A673 (cell line): ENCODE measurements at regions not wholly inside any gene's neighbourhood (a gene's known extent, or its start where the extent isn't known, plus 50 kb on each side); places are given as distances from the start of the nearest gene placed in this dataset.
"Not testable (repeated sequence)": the region's sequence is repeated elsewhere in the genome, so short reads cannot be mapped to it uniquely, and the experiment has no call there.

Experiments
- BruUV-seq: library from RNA; stranded (reverse); fragments of 400-500 nt; replicated peaks from 2 replicates; lab custom pipeline; 2021; lab: Mats Ljungman, UMichigan
- CTCF ChIA-PET: fragments of 300-600 bp; sonication (Branson Sonifier 250); formaldehyde crosslinking; loops from one replicate; lab custom pipeline; 2022; ENCODE audit warnings: antibody characterized with exemption; lab: Charles Lee
- POLR2A ChIA-PET: fragments of 300-600 bp; sonication (Branson Sonifier 250); formaldehyde crosslinking; loops from one replicate; lab custom pipeline; 2022; ENCODE audit warnings: antibody characterized with exemption; ENCODE audit not compliant: low non-redundant PET; lab: Charles Lee
- DNase-seq: peaks from one replicate; pipeline ENCODE4 v3.0.0-alpha.2; 2015; ENCODE audit warnings: low spot score
- H3K27ac ChIP-seq: fragments of 200-600 bp; sonication (generic); 2 replicates; pipeline ENCODE4 v1.5.1; 2016; ENCODE audit warnings: mixed run types, low read depth, mild to moderate bottlenecking, mixed read lengths, antibody characterized with exemption, low read length; ENCODE audit not compliant: poor library complexity, severe bottlenecking
- H3K27me3 ChIP-seq: fragments of 200-600 bp; sonication (generic); replicated peaks from 2 replicates; pipeline ENCODE4 v1.6.1; 2017; ENCODE audit warnings: mixed run types, low read depth, mild to moderate bottlenecking, mixed read lengths, antibody characterized with exemption, low read length; ENCODE audit not compliant: insufficient read depth, poor library complexity
- H3K36me3 ChIP-seq: fragments of 200-600 bp; sonication (generic); 2 replicates; pipeline ENCODE4 v1.6.1; 2016; ENCODE audit warnings: mixed run types, mild to moderate bottlenecking, mixed read lengths, antibody characterized with exemption, low read length; ENCODE audit not compliant: insufficient read depth, poor library complexity, severe bottlenecking
- H3K4me1 ChIP-seq: fragments of 200-600 bp; sonication (generic); 2 replicates; pipeline ENCODE4 v1.6.1; 2017; ENCODE audit warnings: mixed run types, mild to moderate bottlenecking, mixed read lengths, antibody characterized with exemption, low read length; ENCODE audit not compliant: insufficient read depth, poor library complexity, severe bottlenecking
- H3K4me3 ChIP-seq: fragments of 200-600 bp; sonication (generic); 2 replicates; pipeline ENCODE4 v1.5.1; 2016; ENCODE audit warnings: low read depth, mixed run types, mild to moderate bottlenecking, mixed read lengths, low read length; ENCODE audit not compliant: poor library complexity, severe bottlenecking
- H3K9me3 ChIP-seq: fragments of 200-600 bp; sonication (generic); 2 replicates; pipeline ENCODE4 v1.6.1; 2016; ENCODE audit warnings: mixed run types, low read depth, mild to moderate bottlenecking, mixed read lengths, antibody characterized with exemption, low read length; ENCODE audit not compliant: poor library complexity, severe bottlenecking
- CTCF ChIP-seq: fragments of 300-800, 200-600 bp; sonication (generic); conservative IDR thresholded peaks from 2 replicates; pipeline ENCODE4 v1.5.1; 2017; ENCODE audit warnings: low read depth, mild to moderate bottlenecking, antibody characterized with exemption, low read length, moderate library complexity, mixed read lengths
- EZH2 ChIP-seq: fragments of 200-600 bp; sonication (generic); IDR thresholded peaks from 2 replicates; pipeline ENCODE4 v1.6.1; 2017; ENCODE audit warnings: borderline replicate concordance, low read depth, mild to moderate bottlenecking, mixed read lengths, antibody characterized with exemption, low read length; ENCODE audit not compliant: poor library complexity, severe bottlenecking
- intact Hi-C: fragments of 100-400 bp; cut with micrococcal nuclease; formaldehyde crosslinking; loops from one replicate; pipeline ENCODE4 v1.10.0; 2022; ENCODE audit not compliant: unreplicated experiment

- Histone ChIP-seq H3K4me3 (no peak overlapping the region), H3K27me3 (no peaks in the 10 kb centered on the region), H3K9me3 (no peaks in the 10 kb centered on the region), H3K36me3 (no peaks in the 10 kb centered on the region), H3K4me1 (no peaks in the 10 kb centered on the region), H3K27ac (no peak overlapping the region)
- no TSS peak for BruUV-seq
- intact Hi-C loops, result no loop called here
- no peak for DNase-seq
- no peak for TF ChIP-seq EZH2
- TF ChIP-seq CTCF, result no peak
- ChIA-PET POLR2A (no interaction called here), CTCF (no interaction called here)
Observed at GRCh38 chr1:220942278-220942677, 63.0 kb downstream of the HLX start.

GRCh38 chr1:220942914-220943313 lies 63.7 kb downstream of the HLX start:
- intact Hi-C loops, H3K36me3 ChIP-seq, H3K9me3 ChIP-seq, H3K4me1 ChIP-seq, H3K27ac ChIP-seq, CTCF ChIA-PET, POLR2A ChIA-PET, H3K27me3 ChIP-seq, H3K4me3 ChIP-seq, DNase-seq, BruUV-seq: not testable (repeated sequence)

- BruUV-seq, result no TSS peak
- POLR2A ChIA-PET, result no interaction called here
- TF ChIP-seq EZH2 (no peak), CTCF (no peak)
Observed at GRCh38 chr1:220943319-220943996, 64.2 kb downstream of the HLX start.

GRCh38 chr1:220950576-220950975 lies 71.3 kb downstream of the HLX start:
- Histone ChIP-seq H3K27me3 (no peaks in the 10 kb centered on the region), H3K36me3 (no peaks in the 10 kb centered on the region), H3K4me3 (no peak overlapping the region), H3K27ac (no peak overlapping the region), H3K9me3 (peaks cover 4% of the 10 kb centered on the region), H3K4me1 (no peaks in the 10 kb centered on the region)
- no peak for DNase-seq
- TF ChIP-seq CTCF (no peak), EZH2 (no peak)
- ChIA-PET CTCF (no interaction called here), POLR2A (no interaction called here)
- no TSS peak for BruUV-seq
- intact Hi-C loops, result no loop called here

More at GRCh38 chr1:220943319-220943996, 64.2 kb downstream of the HLX start:
- CTCF ChIA-PET, result no interaction called here
- intact Hi-C loops, result no loop called here
- Histone ChIP-seq H3K9me3 (peaks cover 4% of the 10 kb centered on the region), H3K4me3 (no peak overlapping the region), H3K36me3 (no peaks in the 10 kb centered on the region), H3K27ac (no peak overlapping the region), H3K4me1 (no peaks in the 10 kb centered on the region), H3K27me3 (no peaks in the 10 kb centered on the region)
- no peak for DNase-seq
